Osteocyte (in vitro differentiated cells): ENCODE measurements at regions not wholly inside any gene's neighbourhood (a gene's known extent, or its start where the extent isn't known, plus 50 kb on each side); places are given as distances from the start of the nearest gene placed in this dataset.

Experiments used
- DNase-seq: peaks from one replicate; pipeline ENCODE4 v3.0.0; 2021; ENCODE audit warnings: mixed read lengths; ENCODE audit not compliant: unreplicated experiment; ENCODE audit errors: extremely low spot score
- H3K27ac Mint-ChIP-seq: one replicate; pipeline ENCODE4 v1.8.0; 2021; ENCODE audit warnings: mild to moderate bottlenecking, mixed read lengths; ENCODE audit not compliant: unreplicated experiment
- H3K27me3 Mint-ChIP-seq: one replicate; pipeline ENCODE4 v1.8.0; 2021; ENCODE audit warnings: mixed read lengths; ENCODE audit not compliant: unreplicated experiment
- H3K36me3 Mint-ChIP-seq: one replicate; pipeline ENCODE4 v1.8.0; 2021; ENCODE audit warnings: mixed read lengths; ENCODE audit not compliant: unreplicated experiment
- H3K4me1 Mint-ChIP-seq: one replicate; pipeline ENCODE4 v1.8.0; 2021; ENCODE audit warnings: mixed read lengths; ENCODE audit not compliant: unreplicated experiment
- H3K4me3 Mint-ChIP-seq: one replicate; pipeline ENCODE4 v1.8.0; 2021; ENCODE audit warnings: mild to moderate bottlenecking, moderate library complexity, mixed read lengths; ENCODE audit not compliant: unreplicated experiment
- H3K9me3 Mint-ChIP-seq: one replicate; pipeline ENCODE4 v1.8.0; 2021; ENCODE audit warnings: mixed read lengths; ENCODE audit not compliant: unreplicated experiment
- CTCF ChIP-seq: fragments of 200-600 bp; sonication (generic); IDR thresholded peaks from 2 replicates; pipeline ENCODE4 v1.5.0; 2021; ENCODE audit warnings: antibody characterized with exemption, mild to moderate bottlenecking, moderate library complexity

DNA sequence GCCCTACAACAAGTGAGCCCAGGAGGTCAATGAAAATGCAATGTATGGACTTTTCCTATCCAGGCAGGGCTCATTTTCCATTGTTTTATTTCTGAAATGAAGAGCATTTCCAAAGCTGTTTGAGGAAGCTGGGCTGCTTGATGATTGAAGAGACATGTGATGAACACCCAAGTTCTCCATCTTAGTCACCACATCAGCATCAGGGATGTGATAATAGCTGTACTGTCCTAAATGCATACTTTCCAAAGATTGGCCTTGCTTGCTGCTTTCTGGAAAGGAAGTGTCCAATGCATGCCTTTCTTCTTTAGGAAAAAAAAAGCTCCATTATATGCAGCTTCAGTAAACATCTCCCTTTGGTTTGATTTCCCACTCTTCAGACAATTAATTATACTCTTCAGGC lies 425.9 kb upstream of the RUNX1 start:
- Mint-ChIP-seq H3K36me3 (peaks cover 4% of the 10 kb centered on the region), H3K9me3 (peaks cover 8% of the 10 kb centered on the region), H3K4me1 (peaks cover 29% of the 10 kb centered on the region), H3K4me3 (no peak overlapping the region), H3K27me3 (no peaks in the 10 kb centered on the region), H3K27ac (no peak overlapping the region)
- TF ChIP-seq CTCF = no peak
- no peak for DNase-seq

DNA sequence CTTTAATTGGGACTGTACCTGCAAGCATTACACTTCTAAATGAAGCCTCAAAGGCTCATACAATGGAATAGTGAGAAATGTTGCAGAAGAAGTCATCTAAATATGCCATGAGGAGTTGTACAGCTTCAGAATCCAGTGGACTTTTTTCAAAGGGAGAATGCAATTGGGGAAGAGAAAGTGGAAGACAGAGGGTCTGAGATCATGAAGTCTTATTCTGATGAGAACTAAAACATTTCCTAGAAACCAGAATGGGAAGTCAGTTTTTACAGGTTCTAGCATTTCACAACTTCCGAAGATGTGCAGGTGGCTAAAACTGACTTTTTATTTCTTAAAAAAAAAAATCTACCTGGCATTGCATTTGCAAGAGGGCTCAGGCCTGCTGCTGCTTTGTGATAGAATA lies 424.4 kb upstream of the RUNX1 start:
- Mint-ChIP-seq H3K4me3 (no peak overlapping the region), H3K27ac (no peak overlapping the region), H3K9me3 (no peaks in the 10 kb centered on the region), H3K4me1 (peaks cover 33% of the 10 kb centered on the region), H3K27me3 (no peaks in the 10 kb centered on the region), H3K36me3 (no peaks in the 10 kb centered on the region)
- no peak for TF ChIP-seq CTCF
- DNase-seq = no peak

DNA sequence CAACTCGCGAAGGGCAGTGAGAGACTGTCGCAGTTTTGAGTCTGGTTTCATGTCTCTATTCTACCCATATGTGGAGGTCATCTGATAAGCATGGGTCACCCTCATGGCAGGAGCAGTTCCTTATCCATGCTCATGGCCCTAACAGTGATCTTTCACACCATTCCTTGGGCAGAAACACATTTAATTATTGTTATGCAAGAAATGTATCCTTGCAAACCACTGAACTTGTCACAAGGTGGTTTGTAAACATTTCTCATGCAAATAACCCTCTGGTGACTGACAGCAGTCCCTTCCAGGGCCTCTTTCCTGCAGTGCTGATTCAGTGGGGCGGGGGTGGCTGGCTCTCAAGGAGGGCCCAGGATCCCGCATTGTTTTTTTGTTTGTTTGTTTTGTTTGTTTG lies 421.4 kb upstream of the RUNX1 start:
- H3K27me3 Mint-ChIP-seq = no peaks in the 10 kb centered on the region
- no peak overlapping the region for H3K27ac Mint-ChIP-seq
- peaks cover 30% of the 10 kb centered on the region for H3K4me1 Mint-ChIP-seq
- no peak for TF ChIP-seq CTCF
- H3K36me3 Mint-ChIP-seq = no peaks in the 10 kb centered on the region
- H3K4me3 Mint-ChIP-seq = no peak overlapping the region
- peaks cover 3% of the 10 kb centered on the region for H3K9me3 Mint-ChIP-seq
- no peak for DNase-seq

GRCh38 chr21:35469498-35469897 lies 420.4 kb upstream of the RUNX1 start:
- Mint-ChIP-seq H3K9me3 (peaks cover 3% of the 10 kb centered on the region), H3K27me3 (no peaks in the 10 kb centered on the region), H3K27ac (no peak overlapping the region), H3K4me3 (no peak overlapping the region), H3K36me3 (no peaks in the 10 kb centered on the region), H3K4me1 (peaks cover 27% of the 10 kb centered on the region)
- no peak for TF ChIP-seq CTCF
- no peak for DNase-seq

GRCh38 chr21:35468991-35469390 lies 419.9 kb upstream of the RUNX1 start:
- no peak overlapping the region for H3K27ac Mint-ChIP-seq
- TF ChIP-seq CTCF = no peak
- H3K27me3 Mint-ChIP-seq = no peaks in the 10 kb centered on the region
- no peak overlapping the region for H3K4me3 Mint-ChIP-seq
- H3K4me1 Mint-ChIP-seq = peaks cover 27% of the 10 kb centered on the region
- no peak for DNase-seq
- H3K9me3 Mint-ChIP-seq = peaks cover 5% of the 10 kb centered on the region
- no peaks in the 10 kb centered on the region for H3K36me3 Mint-ChIP-seq
